ENCODE measurements at regions not wholly inside any gene's neighbourhood (a gene's known extent, or its start where the extent isn't known, plus 50 kb on each side); places are given as distances from the start of the nearest gene placed in this dataset.

DNA sequence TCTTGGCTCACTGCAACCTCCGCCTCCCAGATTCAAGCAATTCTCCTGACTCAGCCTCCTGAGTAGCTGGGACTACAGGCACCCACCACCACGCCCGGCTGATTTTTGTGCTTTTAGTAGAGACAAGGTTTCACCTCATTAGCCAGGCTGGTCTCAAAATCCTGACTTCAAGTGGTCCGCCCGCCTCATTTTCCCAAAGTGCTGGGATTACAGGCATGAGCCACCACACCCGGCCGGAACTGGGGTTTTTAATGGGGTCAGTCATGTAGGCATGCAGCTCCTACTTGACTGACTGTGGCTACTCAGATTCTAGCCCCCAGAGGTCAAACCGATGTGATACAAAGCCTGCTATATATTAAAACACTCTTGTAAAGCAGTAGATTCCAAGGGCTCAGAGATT is 631.7 kb downstream of the MAT2B start:
- TF ChIP-seq, protein P1, sequence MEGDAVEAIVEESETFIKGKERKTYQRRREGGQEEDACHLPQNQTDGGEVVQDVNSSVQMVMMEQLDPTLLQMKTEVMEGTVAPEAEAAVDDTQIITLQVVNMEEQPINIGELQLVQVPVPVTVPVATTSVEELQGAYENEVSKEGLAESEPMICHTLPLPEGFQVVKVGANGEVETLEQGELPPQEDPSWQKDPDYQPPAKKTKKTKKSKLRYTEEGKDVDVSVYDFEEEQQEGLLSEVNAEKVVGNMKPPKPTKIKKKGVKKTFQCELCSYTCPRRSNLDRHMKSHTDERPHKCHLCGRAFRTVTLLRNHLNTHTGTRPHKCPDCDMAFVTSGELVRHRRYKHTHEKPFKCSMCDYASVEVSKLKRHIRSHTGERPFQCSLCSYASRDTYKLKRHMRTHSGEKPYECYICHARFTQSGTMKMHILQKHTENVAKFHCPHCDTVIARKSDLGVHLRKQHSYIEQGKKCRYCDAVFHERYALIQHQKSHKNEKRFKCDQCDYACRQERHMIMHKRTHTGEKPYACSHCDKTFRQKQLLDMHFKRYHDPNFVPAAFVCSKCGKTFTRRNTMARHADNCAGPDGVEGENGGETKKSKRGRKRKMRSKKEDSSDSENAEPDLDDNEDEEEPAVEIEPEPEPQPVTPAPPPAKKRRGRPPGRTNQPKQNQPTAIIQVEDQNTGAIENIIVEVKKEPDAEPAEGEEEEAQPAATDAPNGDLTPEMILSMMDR (IDR thresholded peaks at IDR 0.05; ENCODE audit: insufficient read depth, low read length, poor library complexity, severe bottlenecking), result no peak
- no peak for TF ChIP-seq EZH2phosphoT487 (conservative IDR thresholded peaks at IDR 0.05; ENCODE audit: low read length)

All from SU-DHL-6 (cell line).